Ishikawa (cell line): ENCODE measurements at regions not wholly inside any gene's neighbourhood (a gene's known extent, or its start where the extent isn't known, plus 50 kb on each side); places are given as distances from the start of the nearest gene placed in this dataset.

Experiments
- CEBPB ChIP-seq: IDR thresholded peaks from 2 replicates; pipeline ENCODE4 v1.6.1; 2012
- CREB1 ChIP-seq: IDR thresholded peaks from 2 replicates; pipeline ENCODE4 v1.6.1; 2012; ENCODE audit warnings: low read depth
- EGR1 ChIP-seq: IDR thresholded peaks from 2 replicates; pipeline ENCODE4 v1.6.1; 2012
- EP300 ChIP-seq: IDR thresholded peaks from 2 replicates; pipeline ENCODE4 v1.6.1; 2012; ENCODE audit warnings: borderline replicate concordance
- FOXM1 ChIP-seq: IDR thresholded peaks from 2 replicates; pipeline ENCODE4 v1.6.1; 2012; ENCODE audit warnings: low read depth, borderline replicate concordance
- NFIC ChIP-seq: IDR thresholded peaks from 2 replicates; pipeline ENCODE4 v1.6.1; 2012
- RAD21 ChIP-seq: IDR thresholded peaks from 2 replicates; pipeline ENCODE4 v1.6.1; 2012; ENCODE audit warnings: low read depth
- TAF1 ChIP-seq: IDR thresholded peaks from 2 replicates; pipeline ENCODE4 v1.6.1; 2012; ENCODE audit warnings: low read depth, mild to moderate bottlenecking
- TCF12 ChIP-seq: IDR thresholded peaks from 2 replicates; pipeline ENCODE4 v1.6.1; 2012; ENCODE audit warnings: low read depth
- TEAD4 ChIP-seq: IDR thresholded peaks from 2 replicates; pipeline ENCODE4 v1.6.1; 2012
- YY1 ChIP-seq: IDR thresholded peaks from 2 replicates; pipeline ENCODE4 v1.6.1; 2012; ENCODE audit warnings: low read depth
- ZBTB7A ChIP-seq: IDR thresholded peaks from 2 replicates; pipeline ENCODE4 v1.6.1; 2012; ENCODE audit warnings: low read depth
- TF ChIP-seq, protein P1 (sequence below): IDR thresholded peaks from 2 replicates; pipeline ENCODE4 v1.6.1; 2012
- TF ChIP-seq, protein P2 (sequence below): IDR thresholded peaks from 2 replicates; pipeline ENCODE4 v1.6.1; 2012; ENCODE audit warnings: low read depth, mild to moderate bottlenecking
- TF ChIP-seq, protein P3 (sequence below): IDR thresholded peaks from 2 replicates; pipeline ENCODE4 v1.6.1; 2012

DNA sequence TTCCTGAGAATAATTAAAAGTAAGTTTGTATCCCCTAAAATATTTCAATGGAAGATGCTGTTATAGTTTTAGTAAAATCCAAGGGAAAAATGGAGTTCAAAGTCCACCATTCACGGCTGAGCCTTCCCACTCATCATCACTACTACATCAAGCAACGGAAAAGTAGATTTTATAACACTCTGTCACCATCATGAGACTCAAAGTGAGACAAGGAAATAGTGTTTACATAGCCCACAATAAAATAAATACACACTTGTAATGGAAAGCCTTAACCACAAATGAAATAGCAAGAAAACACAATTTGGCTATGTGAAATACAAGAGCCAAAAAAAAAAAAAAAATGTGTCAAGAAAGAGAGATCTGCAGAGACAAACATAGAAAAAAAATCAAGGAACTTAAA, 569.9 kb upstream of the REG3G start:
- TF ChIP-seq CREB1 (no peak), RAD21 (no peak)
- TF ChIP-seq, protein P1, sequence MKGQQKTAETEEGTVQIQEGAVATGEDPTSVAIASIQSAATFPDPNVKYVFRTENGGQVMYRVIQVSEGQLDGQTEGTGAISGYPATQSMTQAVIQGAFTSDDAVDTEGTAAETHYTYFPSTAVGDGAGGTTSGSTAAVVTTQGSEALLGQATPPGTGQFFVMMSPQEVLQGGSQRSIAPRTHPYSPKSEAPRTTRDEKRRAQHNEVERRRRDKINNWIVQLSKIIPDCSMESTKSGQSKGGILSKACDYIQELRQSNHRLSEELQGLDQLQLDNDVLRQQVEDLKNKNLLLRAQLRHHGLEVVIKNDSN, result no peak
- TF ChIP-seq, protein P2, sequence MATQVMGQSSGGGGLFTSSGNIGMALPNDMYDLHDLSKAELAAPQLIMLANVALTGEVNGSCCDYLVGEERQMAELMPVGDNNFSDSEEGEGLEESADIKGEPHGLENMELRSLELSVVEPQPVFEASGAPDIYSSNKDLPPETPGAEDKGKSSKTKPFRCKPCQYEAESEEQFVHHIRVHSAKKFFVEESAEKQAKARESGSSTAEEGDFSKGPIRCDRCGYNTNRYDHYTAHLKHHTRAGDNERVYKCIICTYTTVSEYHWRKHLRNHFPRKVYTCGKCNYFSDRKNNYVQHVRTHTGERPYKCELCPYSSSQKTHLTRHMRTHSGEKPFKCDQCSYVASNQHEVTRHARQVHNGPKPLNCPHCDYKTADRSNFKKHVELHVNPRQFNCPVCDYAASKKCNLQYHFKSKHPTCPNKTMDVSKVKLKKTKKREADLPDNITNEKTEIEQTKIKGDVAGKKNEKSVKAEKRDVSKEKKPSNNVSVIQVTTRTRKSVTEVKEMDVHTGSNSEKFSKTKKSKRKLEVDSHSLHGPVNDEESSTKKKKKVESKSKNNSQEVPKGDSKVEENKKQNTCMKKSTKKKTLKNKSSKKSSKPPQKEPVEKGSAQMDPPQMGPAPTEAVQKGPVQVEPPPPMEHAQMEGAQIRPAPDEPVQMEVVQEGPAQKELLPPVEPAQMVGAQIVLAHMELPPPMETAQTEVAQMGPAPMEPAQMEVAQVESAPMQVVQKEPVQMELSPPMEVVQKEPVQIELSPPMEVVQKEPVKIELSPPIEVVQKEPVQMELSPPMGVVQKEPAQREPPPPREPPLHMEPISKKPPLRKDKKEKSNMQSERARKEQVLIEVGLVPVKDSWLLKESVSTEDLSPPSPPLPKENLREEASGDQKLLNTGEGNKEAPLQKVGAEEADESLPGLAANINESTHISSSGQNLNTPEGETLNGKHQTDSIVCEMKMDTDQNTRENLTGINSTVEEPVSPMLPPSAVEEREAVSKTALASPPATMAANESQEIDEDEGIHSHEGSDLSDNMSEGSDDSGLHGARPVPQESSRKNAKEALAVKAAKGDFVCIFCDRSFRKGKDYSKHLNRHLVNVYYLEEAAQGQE, result no peak
- TF ChIP-seq, protein P3, sequence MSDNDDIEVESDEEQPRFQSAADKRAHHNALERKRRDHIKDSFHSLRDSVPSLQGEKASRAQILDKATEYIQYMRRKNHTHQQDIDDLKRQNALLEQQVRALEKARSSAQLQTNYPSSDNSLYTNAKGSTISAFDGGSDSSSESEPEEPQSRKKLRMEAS, result no peak

DNA sequence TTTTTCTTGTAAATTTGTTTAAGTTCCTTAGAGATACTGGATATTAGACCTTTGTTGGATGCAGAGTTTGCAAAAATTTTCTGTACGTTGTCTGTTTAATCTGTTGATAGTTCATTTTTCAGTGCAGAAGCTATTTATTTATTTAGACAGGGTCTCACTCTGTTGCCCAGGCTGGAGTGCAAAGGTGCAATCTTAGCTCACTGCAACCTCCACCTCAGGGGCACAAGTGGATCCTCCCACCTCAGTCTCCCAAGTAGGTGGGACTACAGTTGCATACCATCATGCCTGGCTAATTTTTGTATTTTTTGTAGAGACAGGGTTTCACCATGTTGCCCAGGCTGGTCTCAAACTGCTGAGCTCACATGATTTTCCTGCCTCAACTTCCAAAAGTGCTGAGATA, 568.2 kb upstream of the REG3G start:
- TF ChIP-seq CREB1 (no peak), EGR1 (no peak), FOXM1 (no peak), ZBTB7A (no peak), TEAD4 (no peak), YY1 (no peak), TAF1 (no peak), EP300 (no peak), NFIC (no peak), TCF12 (no peak), RAD21 (no peak), CEBPB (no peak)
- TF ChIP-seq, protein P2, result no peak
- TF ChIP-seq, protein P3, result no peak
- TF ChIP-seq, protein P1, result no peak

DNA sequence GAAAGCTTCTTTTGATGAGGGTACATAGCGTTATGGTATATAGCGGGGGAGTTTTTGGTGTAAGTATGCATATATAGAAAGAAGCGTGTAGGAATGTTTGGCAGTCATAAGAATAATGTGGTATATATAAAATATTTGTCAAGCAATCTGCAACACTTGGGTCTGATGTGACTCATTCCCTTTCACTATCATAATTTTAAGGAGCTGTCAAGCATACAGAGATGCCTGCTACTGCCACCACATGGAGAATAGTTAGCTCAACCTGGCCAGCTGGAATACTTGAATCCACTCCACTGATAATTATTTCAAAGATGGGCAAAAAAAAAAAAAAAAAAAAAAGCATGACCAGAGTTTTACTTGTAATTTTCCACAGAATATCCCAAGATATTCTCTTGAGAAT, 559.8 kb upstream of the REG3G start:
- TF ChIP-seq, protein P1, result no peak
- TF ChIP-seq EGR1 (no peak), NFIC (no peak), TAF1 (no peak), ZBTB7A (no peak), EP300 (no peak)
- TF ChIP-seq, protein P3, result no peak

- TF ChIP-seq EGR1 (no peak), TCF12 (no peak), CEBPB (no peak), RAD21 (no peak), FOXM1 (no peak), NFIC (no peak), EP300 (no peak)
These were observed 548.8 kb upstream of the REG3G start for GRCh38 chr2:78476619-78477229.

GRCh38 chr2:78486565-78486964, 538.9 kb upstream of the REG3G start:
- no peak for TF ChIP-seq NFIC
- TF ChIP-seq TEAD4, result no peak

DNA sequence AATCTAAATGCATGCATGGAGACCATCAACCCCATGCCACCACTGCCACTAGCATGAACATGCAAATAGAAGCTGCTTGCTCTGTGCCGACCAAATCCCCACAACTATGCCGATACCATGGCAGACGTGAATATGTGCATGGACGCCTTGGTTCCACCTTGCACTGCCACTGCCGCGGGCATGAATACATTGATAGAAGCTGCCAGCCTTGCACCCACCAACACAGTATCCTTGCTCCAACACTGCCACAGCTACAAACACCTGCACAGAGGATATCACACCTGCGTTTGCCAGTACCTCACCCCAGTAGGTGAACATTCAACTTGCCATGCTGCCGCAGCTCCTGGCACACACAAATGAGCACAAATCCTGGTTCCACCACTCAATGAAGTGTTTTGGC, 527.4 kb upstream of the REG3G start:
- TF ChIP-seq, protein P2, result no peak
- TF ChIP-seq CEBPB (no peak), ZBTB7A (no peak), CREB1 (no peak), TAF1 (no peak), EP300 (no peak), TEAD4 (no peak), RAD21 (no peak), TCF12 (no peak), EGR1 (no peak), YY1 (no peak), FOXM1 (no peak), NFIC (no peak)
- TF ChIP-seq, protein P3, result no peak
- TF ChIP-seq, protein P1, result no peak
